ENCODE measurements at regions not wholly inside any gene's neighbourhood (a gene's known extent, or its start where the extent isn't known, plus 50 kb on each side); places are given as distances from the start of the nearest gene placed in this dataset.

DNA sequence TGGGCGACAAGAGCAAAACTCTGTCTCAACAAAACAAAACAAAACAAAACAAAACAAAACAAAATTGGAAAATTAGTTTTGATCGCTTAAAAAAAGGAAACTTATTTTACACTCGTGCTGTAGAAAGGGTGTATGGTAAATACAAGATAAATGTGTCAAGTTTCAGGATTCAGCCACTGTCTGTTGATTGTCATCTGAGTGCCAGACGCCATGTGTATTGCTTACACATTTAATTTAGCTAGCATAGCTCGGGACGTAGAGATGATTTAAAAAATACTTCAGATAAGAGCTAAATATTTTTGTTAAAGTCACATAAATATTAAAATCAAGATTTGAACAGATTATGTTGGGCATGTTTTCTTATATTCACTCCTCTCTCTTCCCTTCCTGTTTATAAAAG is 568.1 kb upstream of the ZNF804A start:
- TF ChIP-seq HCFC1 (IDR thresholded peaks at IDR 0.05; ENCODE audit: low read depth, low read length) (no peak), ZNF217 (CRISPR knock-in tag; IDR thresholded peaks at IDR 0.05) (no peak)
- Histone ChIP-seq H2AFZ (ENCODE audit: low read depth, low read length) (no peak overlapping the region), H3K4me3 (no peak overlapping the region), H3K4me2 (ENCODE audit: insufficient read depth, low read length) (no peak overlapping the region), H3K4me1 (replicated peaks in 1 of 2; ENCODE audit: control insufficient read depth in 2 of 2, insufficient read depth in 2 of 2, low read length in 2 of 2) (no peaks in the 10 kb centered on the region), H3K36me3 (ENCODE audit: control insufficient read depth, insufficient read depth, low read length) (no peaks in the 10 kb centered on the region), H3K9me3 (replicated peaks; ENCODE audit: control insufficient read depth, insufficient read depth, low read depth, low read length) (no peaks in the 10 kb centered on the region), H3K9ac (ENCODE audit: insufficient read depth in 1 of 2, low read depth in 2 of 2, low read length in 2 of 2) (no peak overlapping the region), H3K27me3 (ENCODE audit: control insufficient read depth in 2 of 2, insufficient read depth in 2 of 2, low read length in 2 of 2) (no peaks in the 10 kb centered on the region), H3K79me2 (ENCODE audit: control insufficient read depth, insufficient read depth, low read length) (no peaks in the 10 kb centered on the region), H3K9me1 (ENCODE audit: control insufficient read depth, insufficient read depth, low read length) (no peaks in the 10 kb centered on the region), H3K27ac (ENCODE audit: extremely low read depth, low read depth, low read length) (no peak overlapping the region), H4K20me1 (replicated peaks; ENCODE audit: control insufficient read depth, insufficient read depth, low read length) (no peaks in the 10 kb centered on the region)
- ATAC-seq = no peak
- no peak for DNase-seq (ENCODE audit: extremely low read depth in 1 of 4, low spot score in 3 of 4)
- 4% methylated on average over 6 of the region's 6 CpGs for WGBS (ENCODE audit: insufficient coverage, low coverage, missing lambda C conversion rate)
- no TSS peak for BruUV-seq (replicated peaks)
- no peak for FAIRE-seq
- CTCF ChIA-PET (ENCODE audit: low intra/inter-chr PET ratio) = no interaction called here
- POLR2A ChIA-PET = no interaction called here
- in situ Hi-C loops (cut with MboI) (no loop called here), intact Hi-C loops (cut with micrococcal nuclease) (no loop called here)

DNA sequence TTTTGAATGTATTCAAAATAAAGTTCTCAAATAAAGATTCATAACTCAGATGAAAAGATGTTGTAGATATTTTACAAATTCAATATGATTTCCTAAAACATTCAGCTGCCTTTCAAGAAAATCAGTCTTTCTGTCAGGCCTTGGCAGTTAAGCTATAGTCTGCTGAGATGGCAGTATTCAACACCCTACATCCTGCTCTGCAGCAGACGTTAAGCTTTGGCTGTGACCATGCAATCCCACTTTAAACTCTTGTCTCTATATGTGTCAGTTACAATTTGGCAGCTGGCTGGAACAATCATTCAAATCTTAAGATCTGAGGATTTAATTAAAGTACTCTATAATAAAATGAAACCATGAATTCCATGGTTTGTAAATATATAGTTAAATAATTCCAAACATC is 567.3 kb upstream of the ZNF804A start:
- Histone ChIP-seq H3K27ac (ENCODE audit: extremely low read depth, low read depth, low read length) (no peak overlapping the region), H2AFZ (ENCODE audit: low read depth, low read length) (no peak overlapping the region), H3K4me2 (ENCODE audit: insufficient read depth, low read length) (no peak overlapping the region), H3K9ac (ENCODE audit: insufficient read depth in 1 of 2, low read depth in 2 of 2, low read length in 2 of 2) (no peak overlapping the region), H4K20me1 (replicated peaks; ENCODE audit: control insufficient read depth, insufficient read depth, low read length) (no peaks in the 10 kb centered on the region), H3K36me3 (ENCODE audit: control insufficient read depth, insufficient read depth, low read length) (no peaks in the 10 kb centered on the region), H3K9me1 (ENCODE audit: control insufficient read depth, insufficient read depth, low read length) (no peaks in the 10 kb centered on the region), H3K27me3 (ENCODE audit: control insufficient read depth in 2 of 2, insufficient read depth in 2 of 2, low read length in 2 of 2) (no peaks in the 10 kb centered on the region), H3K9me3 (replicated peaks; ENCODE audit: control insufficient read depth, insufficient read depth, low read depth, low read length) (no peaks in the 10 kb centered on the region), H3K4me3 (no peak overlapping the region), H3K79me2 (ENCODE audit: control insufficient read depth, insufficient read depth, low read length) (no peaks in the 10 kb centered on the region), H3K4me1 (replicated peaks in 1 of 2; ENCODE audit: control insufficient read depth in 2 of 2, insufficient read depth in 2 of 2, low read length in 2 of 2) (no peaks in the 10 kb centered on the region)
- FAIRE-seq (no peak), ATAC-seq (no peak), DNase-seq (ENCODE audit: extremely low read depth in 1 of 4, low spot score in 3 of 4) (no peak)
- TF ChIP-seq ZBTB1 (CRISPR knock-in tag; IDR thresholded peaks at IDR 0.05; ENCODE audit: borderline replicate concordance, low read depth) (no peak), SAFB2 (IDR thresholded peaks at IDR 0.05; ENCODE audit: borderline replicate concordance, low read depth, low read length, severe bottlenecking) (no peak), HSF4 (CRISPR knock-in tag; IDR thresholded peaks at IDR 0.05; ENCODE audit: borderline replicate concordance) (no peak)
- BruUV-seq (replicated peaks) = no TSS peak
- WGBS (ENCODE audit: insufficient coverage, low coverage, missing lambda C conversion rate) = 0% methylated on average over 1 of the region's 1 CpG
- intact Hi-C loops (cut with micrococcal nuclease) = no loop called here
- in situ Hi-C loops (cut with MboI) = no loop called here
- ChIA-PET CTCF (ENCODE audit: low intra/inter-chr PET ratio) (no interaction called here), POLR2A (no interaction called here)
